NCI-H345 (cell line): ENCODE measurements at regions not wholly inside any gene's neighbourhood (a gene's known extent, or its start where the extent isn't known, plus 50 kb on each side); places are given as distances from the start of the nearest gene placed in this dataset.
"Not testable (repeated sequence)": the region's sequence is repeated elsewhere in the genome, so short reads cannot be mapped to it uniquely, and the experiment has no call there.

Source experiments
- DNase-seq: peaks from one replicate; lab custom pipeline; 2025; lab: John Stamatoyannopoulos, UW

DNA sequence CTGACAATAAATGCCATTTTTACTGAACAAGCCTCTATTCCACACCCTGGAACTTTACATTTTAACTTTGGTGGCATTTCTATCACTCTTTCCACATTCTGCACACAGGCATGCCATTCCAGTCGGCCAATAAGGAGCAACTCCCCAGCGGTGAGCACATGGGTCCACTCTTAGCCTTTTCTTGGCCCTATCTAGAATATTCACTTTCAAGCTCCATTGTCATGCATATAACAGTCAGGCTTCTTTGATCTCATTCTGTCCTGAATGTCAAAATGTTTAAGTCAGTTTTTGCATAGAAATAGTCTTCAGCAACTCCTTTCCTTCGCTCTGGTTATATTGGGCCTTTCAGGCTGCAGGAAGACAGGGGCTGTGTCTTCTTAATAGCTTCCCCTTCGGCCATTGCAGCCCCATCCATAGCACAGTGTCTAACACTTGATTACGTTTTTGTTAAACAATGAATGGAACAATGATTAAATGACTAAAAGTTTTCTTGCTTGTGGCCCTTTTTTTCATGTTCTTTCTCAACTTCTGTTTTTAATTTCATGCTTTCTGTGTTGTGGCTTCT is 427.3 kb downstream of the MFSD1 start:
- DNase-seq: no peak

DNA sequence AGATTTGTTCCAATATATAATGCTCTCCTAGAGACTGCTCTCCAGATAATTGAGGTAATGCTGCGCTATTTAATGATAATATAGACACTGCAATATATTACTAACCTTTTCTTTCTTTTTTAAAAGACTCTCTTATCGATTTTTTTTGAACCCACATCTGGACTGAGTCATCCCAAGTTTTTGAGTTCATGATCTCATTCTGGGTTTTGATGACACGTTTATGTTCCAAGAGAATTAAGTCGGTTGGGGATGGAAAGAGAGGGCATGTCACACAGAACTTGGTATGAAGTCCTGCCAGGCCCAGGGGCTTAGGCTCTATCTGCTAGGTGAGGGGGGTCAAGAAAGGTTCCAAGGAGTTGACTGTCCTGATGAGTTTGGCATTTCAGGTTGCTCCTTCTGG is 431.1 kb downstream of the MFSD1 start:
- DNase-seq: no peak

DNA sequence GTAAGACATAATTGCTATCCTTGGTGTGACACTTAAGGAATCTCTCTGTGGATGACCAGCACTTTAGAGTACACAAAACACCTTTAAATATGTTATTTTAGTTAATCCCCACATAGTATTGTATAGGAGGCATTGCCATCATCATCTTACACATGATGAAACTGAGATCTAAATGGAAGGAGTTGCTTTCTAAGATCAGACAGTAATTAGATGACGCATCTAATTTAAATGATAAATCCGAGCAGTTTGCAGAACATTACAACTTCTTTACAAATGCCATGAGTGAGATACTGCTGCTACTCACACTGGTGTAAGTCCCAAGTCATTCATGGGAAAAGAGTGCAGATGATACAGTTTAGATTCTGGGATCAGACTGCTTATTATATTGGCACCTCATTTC is 431.9 kb downstream of the MFSD1 start:
- no peak for DNase-seq

DNA sequence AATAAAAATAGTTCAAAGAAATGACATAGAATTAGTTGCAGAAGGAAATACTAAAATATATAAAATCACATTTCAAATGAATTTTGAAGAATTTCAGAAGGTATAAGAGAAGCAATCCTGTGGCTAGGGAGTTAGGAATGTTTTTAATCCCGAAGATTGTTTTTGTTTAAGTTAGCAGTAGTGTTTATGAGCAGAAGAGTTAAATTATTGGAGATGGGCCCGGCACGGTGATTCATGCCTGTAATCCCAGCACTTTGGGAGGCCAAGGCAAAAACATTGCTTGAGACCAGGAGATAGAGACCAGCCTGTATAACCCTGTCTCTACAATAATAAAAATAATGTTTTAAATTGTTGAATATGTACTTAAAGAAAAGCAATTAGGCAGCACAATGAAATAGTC is 432.5 kb downstream of the MFSD1 start:
- no peak for DNase-seq

DNA sequence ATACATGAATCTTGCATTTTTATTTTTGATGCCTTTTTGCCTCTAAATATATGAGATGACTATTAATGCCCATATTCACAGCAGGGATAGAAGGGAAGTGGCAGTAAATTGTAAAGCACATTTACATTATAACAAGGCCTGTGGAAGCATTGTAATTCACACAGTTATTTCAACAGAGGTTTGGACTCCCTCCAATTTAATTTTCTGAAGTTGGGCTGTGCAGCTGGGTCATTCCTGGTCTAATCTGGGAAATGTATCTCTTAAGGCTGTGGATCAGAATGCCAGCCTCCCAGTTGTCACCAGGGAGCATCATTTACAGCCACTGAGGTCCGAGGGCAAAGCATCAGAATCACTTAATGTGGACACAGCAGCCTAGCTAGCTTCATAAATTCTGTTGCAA is 434.5 kb downstream of the MFSD1 start:
- DNase-seq: peak; percentile 46

DNA sequence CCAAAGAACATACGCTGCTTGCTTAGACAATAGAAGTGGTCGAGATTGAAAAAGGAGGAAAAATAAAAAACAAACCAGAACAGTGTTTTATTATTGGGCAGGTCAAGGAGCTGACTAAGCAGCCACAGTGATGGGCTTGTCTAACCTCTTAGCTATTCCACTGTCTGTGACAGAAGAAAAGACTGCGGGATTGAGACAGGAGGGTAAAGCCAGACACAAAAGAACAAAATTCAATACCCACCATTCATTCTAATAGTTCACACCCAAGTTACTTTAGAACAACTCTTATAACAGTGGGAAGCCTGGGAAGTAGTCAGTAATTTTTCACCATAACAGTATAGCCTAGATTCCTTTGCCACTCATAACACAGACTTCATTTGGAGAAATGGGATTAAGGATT is 435.4 kb downstream of the MFSD1 start:
- DNase-seq: no peak

DNA sequence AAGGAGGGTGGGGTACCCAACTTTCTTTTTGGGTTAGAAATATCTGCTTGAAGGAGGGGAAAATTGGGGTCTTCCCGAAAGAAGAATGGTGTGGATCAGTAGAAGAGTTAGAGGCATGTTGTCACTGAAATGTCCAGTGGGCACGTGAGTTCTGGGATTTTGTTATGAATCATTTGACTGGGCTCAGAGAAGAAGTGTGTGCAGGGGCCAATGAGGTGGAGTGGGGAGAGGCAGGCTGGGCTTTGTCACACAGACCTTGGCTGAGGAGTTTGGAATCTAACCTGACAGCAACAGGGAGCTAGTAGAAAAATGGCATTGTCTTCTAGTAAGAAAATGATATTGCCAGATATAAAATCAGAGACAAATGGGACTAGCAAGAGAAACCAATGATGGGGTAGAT is 436.8 kb downstream of the MFSD1 start:
- no peak for DNase-seq

DNA sequence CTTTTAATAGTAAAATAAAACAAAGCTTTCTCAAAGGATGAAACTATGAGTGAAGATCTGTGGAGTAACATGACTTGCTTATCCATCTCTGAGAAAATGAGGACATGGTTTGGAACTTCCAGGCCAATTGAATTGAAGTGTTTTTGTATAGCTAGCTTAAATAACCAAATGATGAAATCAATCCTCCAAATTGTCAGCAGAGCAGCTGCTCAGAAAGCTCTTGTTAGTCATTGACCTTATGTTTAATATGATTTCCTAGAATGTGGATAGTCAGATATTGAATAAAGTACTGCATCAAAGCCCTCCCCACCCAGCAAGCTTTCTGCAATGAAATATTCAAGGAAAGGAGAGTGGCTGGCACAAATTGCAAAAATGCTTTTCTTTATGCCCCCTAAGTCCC is 437.2 kb downstream of the MFSD1 start:
- peak; percentile 17 for DNase-seq

DNA sequence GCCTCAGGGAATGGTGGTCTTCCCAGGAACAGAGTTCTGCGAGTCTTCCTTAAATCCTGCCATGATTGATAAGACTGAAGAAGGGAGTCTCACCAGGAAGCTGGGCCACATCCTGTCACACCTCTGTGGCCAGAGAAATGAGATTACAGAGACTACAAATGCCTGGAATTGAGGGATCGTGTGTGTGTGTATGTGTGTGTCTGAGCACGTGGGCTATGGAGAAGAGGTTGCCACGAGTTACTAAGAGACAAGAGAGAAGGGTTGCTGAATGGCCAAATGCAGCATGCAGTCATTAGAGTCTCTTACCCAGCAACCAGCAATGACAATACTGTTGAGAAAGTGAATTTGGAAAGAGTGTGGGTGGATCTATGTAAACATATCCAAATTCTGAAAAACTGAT is 443.1 kb downstream of the MFSD1 start:
- DNase-seq: no peak

DNA sequence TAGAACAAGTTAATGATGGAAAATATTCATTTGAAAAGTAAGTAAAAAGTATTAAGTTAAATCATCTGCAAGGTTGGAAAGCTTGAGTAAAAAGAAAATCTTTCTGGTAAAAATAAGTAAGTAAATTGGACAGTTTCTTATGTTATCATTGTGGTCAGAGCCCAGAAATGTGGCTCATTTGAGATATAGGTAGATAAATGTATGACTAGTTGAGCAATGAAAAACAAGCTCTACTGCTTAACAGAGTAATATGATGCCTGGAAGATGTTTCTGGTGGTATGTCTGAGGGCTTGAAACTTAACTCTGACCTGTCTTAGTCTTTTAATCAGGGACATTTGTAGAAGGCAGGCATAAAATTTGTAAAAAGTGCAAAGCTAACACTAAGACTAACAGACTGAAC is 444.0 kb downstream of the MFSD1 start:
- no peak for DNase-seq

DNA sequence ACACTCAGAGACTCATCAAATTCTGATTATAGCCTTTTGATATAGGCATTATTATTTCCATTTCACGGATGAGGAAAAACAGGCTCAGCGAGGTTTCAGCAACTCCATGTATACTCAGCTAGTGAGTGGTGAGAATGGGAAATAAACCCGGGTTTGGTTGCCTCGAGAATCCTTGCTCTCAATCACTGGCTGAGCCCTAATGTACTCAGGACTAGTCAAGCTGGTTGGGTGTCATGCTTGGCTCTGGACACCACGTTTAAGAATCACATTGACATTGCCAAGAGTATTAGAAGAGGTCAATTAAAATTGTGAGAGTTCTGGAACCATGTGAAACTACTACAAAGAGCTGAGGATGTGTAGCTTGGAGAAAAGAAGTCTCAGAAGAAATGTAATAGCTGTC is 444.5 kb downstream of the MFSD1 start:
- DNase-seq: no peak

DNA sequence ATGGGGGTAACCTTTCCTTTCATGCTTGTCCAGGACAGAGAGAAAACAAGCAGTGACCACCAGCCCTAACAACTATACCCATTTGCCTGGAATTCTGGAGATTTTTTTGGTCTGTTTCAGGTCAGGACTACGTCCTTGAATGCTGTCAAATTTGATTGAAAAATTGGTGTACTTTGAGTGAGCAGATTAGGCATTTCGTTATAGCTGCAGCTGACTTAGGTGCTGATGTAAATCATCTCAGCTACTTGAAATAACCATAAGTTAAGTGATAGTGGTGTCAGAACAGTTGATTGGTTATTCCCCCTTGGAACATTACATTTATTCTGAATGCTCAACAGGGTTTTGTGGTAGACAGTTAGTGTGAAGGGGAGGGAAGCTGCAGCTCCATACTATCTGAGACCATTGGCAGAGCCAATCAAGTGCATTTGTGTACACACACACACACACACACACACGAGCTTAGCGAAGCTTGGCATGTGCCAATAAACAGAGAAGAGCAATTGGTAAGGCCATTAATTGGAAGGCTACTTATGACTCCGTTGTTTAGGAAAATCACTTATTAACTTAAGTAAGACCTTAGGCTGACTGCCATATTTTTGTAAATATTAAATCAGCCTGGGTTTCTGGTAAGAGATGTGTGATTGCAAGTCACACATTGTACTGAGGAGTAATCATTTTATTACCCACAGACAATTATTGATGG is 447.8 kb downstream of the MFSD1 start:
- no peak for DNase-seq

DNA sequence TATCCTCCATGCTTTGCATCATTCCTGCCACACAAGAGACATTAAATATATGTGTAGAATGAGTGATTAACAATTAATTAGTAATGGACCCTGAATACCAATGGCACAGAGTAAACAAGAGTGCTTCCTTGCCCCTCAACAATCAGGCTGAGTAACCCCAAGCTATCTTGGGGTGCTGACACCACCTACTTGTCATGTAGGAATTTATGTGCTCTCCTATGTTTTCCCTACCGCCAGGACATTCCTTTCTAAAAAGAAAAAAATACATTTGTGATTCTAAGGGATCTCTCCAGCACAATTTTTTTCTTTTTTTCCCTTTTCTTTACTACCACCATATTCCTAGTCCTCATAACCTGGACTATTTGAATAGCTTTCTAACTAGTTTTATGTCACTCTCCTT is 449.1 kb downstream of the MFSD1 start:
- DNase-seq: no peak

DNA sequence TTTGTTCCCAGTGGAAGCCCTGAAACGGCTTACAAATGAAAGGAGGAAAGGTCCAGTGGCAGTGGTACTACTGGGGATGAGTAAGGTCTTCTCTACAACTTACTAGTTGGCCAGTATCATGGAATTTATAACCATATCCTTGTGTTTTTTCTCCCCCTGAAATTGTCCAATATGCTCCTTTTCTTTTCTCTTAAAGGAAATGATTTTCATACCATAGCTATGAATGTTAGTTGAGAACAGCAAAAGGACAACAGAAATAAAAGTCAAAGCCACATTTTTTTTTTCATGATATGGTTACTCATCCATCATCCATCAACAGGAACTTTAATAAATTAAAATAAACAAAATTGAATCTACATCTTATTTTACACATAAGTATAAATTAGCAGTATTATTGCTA is 450.4 kb downstream of the MFSD1 start:
- DNase-seq: no peak

DNA sequence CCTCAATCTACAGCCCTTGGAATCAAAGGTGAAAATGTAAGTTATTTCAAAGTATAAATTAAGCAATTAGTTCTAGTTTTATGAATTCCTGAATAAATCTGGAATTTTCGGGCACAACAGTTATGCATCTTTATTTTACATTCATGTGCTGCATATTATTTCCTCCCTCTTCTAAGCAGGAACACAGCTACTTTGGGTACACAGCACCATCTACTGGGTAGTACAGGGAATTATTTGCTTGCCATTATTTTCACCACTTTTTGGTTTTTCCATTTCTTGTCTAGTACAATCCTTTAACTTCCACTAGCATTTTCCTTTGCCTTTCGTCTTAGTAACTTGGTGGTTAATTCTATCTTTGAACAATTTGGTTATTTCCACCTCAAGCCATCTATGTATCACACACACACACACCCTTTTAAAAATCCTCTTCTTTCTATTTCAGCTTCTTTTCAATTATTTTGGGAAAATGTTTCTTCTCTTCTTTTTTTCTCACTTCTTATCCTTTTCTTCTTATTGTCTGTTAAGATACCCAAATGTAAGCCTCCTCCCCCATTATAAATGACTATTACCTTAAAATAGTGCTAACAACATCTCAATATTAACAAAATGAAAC is 451.0 kb downstream of the MFSD1 start:
- peak; percentile 14 for DNase-seq

DNA sequence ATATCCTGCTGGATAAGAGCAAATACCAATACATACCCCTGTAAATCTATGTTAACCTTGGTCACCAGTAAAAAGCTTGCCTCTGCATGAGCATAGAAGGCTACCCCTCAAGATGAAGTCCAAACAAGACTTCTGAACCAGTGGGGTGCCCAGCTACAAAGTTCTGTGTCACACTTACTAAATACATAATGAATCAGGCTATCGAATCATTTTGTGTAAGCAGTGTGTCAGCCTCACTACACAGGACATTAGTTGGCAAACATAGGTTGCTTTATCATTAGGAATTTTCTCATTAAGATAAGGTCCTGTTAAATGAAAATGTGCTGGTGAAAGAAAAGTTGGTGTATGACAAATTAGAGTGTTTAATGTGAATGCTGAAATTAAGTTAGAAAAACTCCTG is 452.0 kb downstream of the MFSD1 start:
- DNase-seq: no peak

DNA sequence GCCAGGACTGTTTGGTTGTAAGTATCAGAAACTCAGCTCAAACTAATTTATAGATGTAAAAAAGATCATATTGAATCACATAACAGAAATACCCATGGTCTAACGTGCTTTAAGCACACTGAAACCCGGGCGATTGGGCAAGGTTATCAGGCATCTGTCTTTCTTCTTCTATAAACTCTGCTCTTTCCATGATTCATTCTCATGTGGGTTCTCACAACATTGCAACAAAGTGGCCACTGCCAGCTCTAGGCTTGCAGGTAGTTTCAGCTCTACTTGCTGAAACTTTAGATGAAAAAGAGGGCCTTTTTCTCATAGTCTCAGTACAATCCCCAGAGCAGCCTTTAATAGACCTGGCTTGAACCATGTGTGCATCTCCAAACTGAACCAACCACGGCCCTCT is 456.1 kb downstream of the MFSD1 start:
- no peak for DNase-seq

DNA sequence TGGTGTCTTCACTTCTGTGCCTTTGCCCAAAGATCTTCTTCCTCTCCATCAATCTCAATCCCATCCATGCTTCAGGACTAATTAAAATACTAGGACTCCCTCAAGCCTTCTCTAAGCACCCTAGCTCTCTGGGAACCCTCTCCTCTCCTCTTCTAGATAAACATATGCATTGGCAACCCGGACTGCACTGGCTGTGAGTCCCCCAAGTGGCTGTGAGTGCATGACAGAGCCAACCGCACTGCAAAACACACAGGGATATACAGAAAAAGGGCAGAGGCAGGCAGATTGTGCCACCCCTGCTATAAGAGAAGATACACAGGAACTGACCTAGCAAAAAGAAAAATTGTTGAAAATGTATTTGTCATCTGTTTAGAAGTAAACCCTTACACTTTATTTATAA is 457.1 kb downstream of the MFSD1 start:
- DNase-seq: no peak

DNA sequence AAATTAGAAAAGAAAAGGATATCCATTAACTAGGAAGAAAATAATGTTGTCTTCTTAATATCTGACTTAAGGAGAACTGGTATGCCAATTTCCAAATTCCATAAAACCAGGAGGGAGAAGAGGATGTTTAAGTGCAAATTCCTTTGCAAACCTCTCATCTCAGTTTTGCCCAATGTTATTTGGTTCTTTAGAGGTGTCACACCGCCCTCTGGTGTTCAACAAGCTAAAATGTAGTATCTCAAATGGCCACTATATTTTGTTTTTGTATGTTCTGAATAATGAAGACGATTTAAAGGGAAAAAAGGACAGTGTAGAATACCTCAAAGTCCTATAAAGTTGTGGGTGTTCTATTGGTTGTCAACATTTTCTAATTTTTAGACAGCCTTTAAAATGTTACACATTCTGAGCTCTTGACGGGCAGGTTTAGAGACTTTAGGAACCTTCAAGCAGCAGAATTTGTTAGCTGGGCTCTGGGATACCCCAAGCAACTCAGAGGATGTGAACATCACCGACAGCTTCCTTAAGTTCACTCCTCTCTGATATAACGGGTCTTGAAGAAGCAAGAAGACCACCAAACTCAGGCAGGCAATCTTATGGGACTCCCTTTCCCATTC is 458.3 kb downstream of the MFSD1 start:
- peak; percentile 38 for DNase-seq

DNA sequence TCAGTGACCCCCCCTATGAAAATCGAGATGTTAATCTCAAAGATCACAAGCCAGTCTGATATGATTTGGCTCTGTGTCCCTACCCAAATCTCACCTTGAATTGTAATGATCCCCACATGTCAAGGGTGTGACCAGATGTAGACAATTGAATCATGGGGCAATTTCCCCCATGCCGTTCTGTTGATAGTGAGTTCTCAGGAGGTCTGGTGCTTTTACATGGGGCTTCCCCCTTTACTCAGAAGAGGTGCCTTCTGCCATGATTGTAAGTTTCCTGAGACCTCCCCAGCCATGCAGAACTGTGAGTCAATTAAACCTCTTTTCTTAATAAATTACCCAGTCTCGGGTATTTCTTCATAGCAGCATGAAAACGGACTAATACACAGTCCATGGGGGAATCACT is 459.5 kb downstream of the MFSD1 start:
- DNase-seq: not testable (repeated sequence)

DNA sequence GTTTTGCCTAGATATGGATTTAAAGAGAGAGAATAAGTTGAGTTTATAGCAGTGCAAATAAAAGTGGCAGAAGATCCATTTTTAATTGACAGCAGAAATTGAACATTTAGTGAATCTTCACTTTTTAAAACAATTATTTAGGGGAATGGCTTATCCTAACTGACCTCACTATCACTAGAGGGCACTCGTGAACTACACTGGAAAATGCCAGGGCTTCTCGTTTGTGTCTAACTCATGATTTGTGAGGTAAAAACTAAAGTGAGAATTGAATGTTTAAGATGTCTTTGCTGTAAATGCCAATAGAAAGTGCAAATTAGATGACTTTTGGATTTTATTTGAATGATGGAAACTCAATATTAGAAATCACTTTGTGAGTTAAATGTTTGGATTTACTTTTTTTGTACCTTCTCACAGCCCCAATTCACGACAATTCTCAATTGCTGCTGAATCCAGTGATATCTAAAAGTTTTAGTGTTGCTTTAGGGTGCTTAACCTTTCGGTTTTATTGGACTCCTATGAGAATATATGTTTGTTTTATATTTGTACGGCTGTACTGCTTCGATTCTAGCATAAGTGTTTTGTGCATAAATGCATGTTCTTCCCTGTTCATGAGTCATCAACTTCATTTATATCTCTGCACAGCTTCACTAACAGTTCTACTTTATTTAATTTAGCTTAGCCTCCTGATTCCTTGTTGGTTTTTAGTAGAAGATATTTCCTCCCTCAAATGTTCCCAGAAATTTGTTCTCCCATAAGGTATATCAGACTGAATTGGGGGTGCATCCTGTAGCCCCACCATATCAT is 462.1 kb downstream of the MFSD1 start:
- peak; percentile 31 for DNase-seq

DNA sequence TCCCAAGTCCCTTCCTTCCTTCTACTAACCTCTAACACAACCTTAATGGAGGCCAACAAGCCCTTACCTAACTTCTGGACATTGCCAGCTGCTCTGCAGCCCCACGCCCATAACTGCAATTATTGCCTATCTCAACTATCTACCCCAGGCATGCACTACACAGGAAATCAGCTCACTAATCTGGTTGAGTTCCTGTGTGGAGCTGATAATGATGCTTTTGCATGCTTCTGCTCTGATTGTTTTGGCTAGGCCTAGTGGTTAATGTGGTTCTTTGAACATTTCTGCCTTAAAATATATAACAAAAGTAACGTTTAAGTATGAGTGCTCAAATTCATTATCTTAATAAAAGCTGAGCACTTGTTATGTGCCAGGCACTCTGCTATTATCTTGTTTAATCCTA is 463.9 kb downstream of the MFSD1 start:
- DNase-seq: no peak

DNA sequence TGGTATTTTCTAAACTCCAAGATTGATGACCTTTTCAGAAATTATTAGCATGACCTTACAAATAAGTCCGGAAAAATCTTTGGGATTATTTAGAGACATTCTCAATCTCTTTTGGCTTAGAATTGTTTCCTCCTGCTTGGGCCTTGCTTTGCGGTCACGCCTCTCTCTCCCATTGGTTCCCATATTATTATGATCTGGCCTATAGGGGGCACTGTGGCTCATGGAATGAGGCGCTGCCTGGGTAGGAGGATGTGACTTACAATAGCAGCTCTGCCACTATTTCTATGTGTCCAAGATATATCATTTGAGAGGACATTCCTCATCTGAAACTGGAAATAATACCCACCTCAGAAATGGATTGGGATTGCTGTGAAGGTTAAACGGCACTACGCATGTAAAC is 464.9 kb downstream of the MFSD1 start:
- peak; percentile 11 for DNase-seq
